Common myeloid progenitor, CD34-positive (primary cell): ENCODE measurements at regions not wholly inside any gene's neighbourhood (a gene's known extent, or its start where the extent isn't known, plus 50 kb on each side); places are given as distances from the start of the nearest gene placed in this dataset.

Source experiments
- CTCF ChIA-PET: fragments of 350-600 bp; sonication (Branson Sonifier 250); formaldehyde crosslinking; loops from one replicate; lab custom pipeline; 2021; ENCODE audit warnings: antibody characterized with exemption; lab: Charles Lee
- POLR2A ChIA-PET: fragments of 350-600 bp; sonication (Branson Sonifier 250); formaldehyde crosslinking; loops from one replicate; lab custom pipeline; 2021; ENCODE audit warnings: antibody characterized with exemption; lab: Charles Lee
- DNase-seq, 3 donors: peaks; one replicate each; pipeline versions ENCODE4 v3.0.0 to v3.0.0-alpha.2; 2013
- H3K27ac ChIP-seq, 2 experiments: 1 replicate in 1 of 2; 2 replicates in 1 of 2; pipeline ENCODE4 v1.7.0; 2013; ENCODE audit warnings: inconsistent platforms in 2 of 2, low read length in 2 of 2, mild to moderate bottlenecking in 2 of 2, low read depth in 1 of 2, moderate library complexity in 1 of 2; ENCODE audit not compliant: severe bottlenecking in 2 of 2, insufficient read depth in 1 of 2, poor library complexity in 1 of 2
- H3K27me3 ChIP-seq, 5 experiments: replicated peaks in 2 of 5; 1 replicate in 3 of 5; 2 replicates in 2 of 5; pipeline versions ENCODE4 v1.6.1 to v1.7.0; 2013; ENCODE audit warnings: low read length in 4 of 5, mild to moderate bottlenecking in 2 of 5, moderate library complexity in 2 of 5, inconsistent platforms in 1 of 5; ENCODE audit not compliant: insufficient read depth in 5 of 5, control insufficient read depth in 4 of 5
- H3K36me3 ChIP-seq, 4 experiments: 1 replicate in 2 of 4; 2 replicates in 2 of 4; pipeline versions ENCODE4 v1.6.1 to v1.7.0; 2013; ENCODE audit warnings: low read length in 3 of 4, control low read depth in 1 of 4, mild to moderate bottlenecking in 1 of 4; ENCODE audit not compliant: control insufficient read depth in 4 of 4, insufficient read depth in 4 of 4
- H3K4me1 ChIP-seq, 4 experiments: 1 replicate in 3 of 4; 2 replicates in 1 of 4; pipeline versions ENCODE4 v1.6.1 to v1.7.1; 2013; ENCODE audit warnings: low read length in 3 of 4, mild to moderate bottlenecking in 3 of 4, control low read depth in 1 of 4, inconsistent platforms in 1 of 4, moderate library complexity in 1 of 4; ENCODE audit not compliant: control insufficient read depth in 4 of 4, insufficient read depth in 4 of 4; ENCODE audit errors: control extremely low read depth in 1 of 4
- H3K4me3 ChIP-seq, 7 experiments: 1 replicate in 4 of 7; 2 replicates in 3 of 7; pipeline versions ENCODE4 v1.5.1 to v1.7.0; 2013; ENCODE audit warnings: mild to moderate bottlenecking in 7 of 7, low read length in 6 of 7, moderate library complexity in 6 of 7, inconsistent platforms in 2 of 7, low read depth in 2 of 7, control low read depth in 1 of 7; ENCODE audit not compliant: insufficient read depth in 4 of 7, control insufficient read depth in 1 of 7; ENCODE audit errors: extremely low read depth in 1 of 7
- H3K9me3 ChIP-seq, 5 experiments: 1 replicate in 4 of 5; 2 replicates in 1 of 5; pipeline versions ENCODE4 v1.6.1 to v1.7.1; 2013; ENCODE audit warnings: low read length in 4 of 5, mild to moderate bottlenecking in 2 of 5, inconsistent platforms in 1 of 5, low read depth in 1 of 5, moderate library complexity in 1 of 5; ENCODE audit not compliant: control insufficient read depth in 4 of 5, insufficient read depth in 2 of 5; ENCODE audit errors: control extremely low read depth in 1 of 5
- WGBS: methylation state at CpG from one replicate; pipeline ENCODE4 v1.1.5; 2013; ENCODE audit not compliant: insufficient coverage; 5-methylcytosine and 5-hydroxymethylcytosine counted together

- Histone ChIP-seq H3K27me3 (peaks cover 0 to 3% (median 0%) of the 10 kb centered on the region in 5 experiments), H3K4me1 (peaks cover 0 to 8% (median 0%) of the 10 kb centered on the region in 4 experiments), H3K9me3 (peaks cover 0 to 5% (median 0%) of the 10 kb centered on the region in 5 experiments), H3K36me3 (no peaks in the 10 kb centered on the region), H3K27ac (no peak overlapping the region), H3K4me3 (no peak overlapping the region)
- no peak for DNase-seq
- POLR2A ChIA-PET: no interaction called here
- 97% methylated on average over 8 of the region's 10 CpGs for WGBS
- CTCF ChIA-PET: interaction anchor here (1.1 kb wide), 1 partner anchor 13 kb away, joined by 5 read pairs; no protein-coding TSS in a partner anchor
These were observed 220.8 kb upstream of the ZNF507 start for GRCh38 chr19:32124585-32124984.

- POLR2A ChIA-PET: no interaction called here
- DNase-seq: no peak
- H3K4me3 ChIP-seq: no peak overlapping the region
- peaks cover 0 to 2% (median 0%) of the 10 kb centered on the region in 5 experiments for H3K27me3 ChIP-seq
- WGBS: 96% methylated on average over 7 of the region's 10 CpGs
- H3K27ac ChIP-seq: no peak overlapping the region
- H3K9me3 ChIP-seq: no peaks in the 10 kb centered on the region
- CTCF ChIA-PET: no interaction called here
- no peaks in the 10 kb centered on the region for H3K36me3 ChIP-seq
- H3K4me1 ChIP-seq: peaks cover 0 to 8% (median 0%) of the 10 kb centered on the region in 4 experiments
These were observed 216.3 kb upstream of the ZNF507 start for GRCh38 chr19:32129141-32129540.

- Histone ChIP-seq H3K36me3 (no peaks in the 10 kb centered on the region), H3K4me3 (no peak overlapping the region), H3K27ac (no peak overlapping the region), H3K4me1 (peaks cover 0 to 8% (median 0%) of the 10 kb centered on the region in 4 experiments), H3K27me3 (peaks cover 0 to 2% (median 0%) of the 10 kb centered on the region in 5 experiments), H3K9me3 (no peaks in the 10 kb centered on the region)
- ChIA-PET CTCF (no interaction called here), POLR2A (no interaction called here)
- no peak for DNase-seq
- WGBS: 94% methylated on average over 3 of the region's 6 CpGs
These were observed 215.1 kb upstream of the ZNF507 start for GRCh38 chr19:32130332-32130731.

- WGBS: 93% methylated on average over 5 of the region's 8 CpGs
- no peaks in the 10 kb centered on the region for H3K36me3 ChIP-seq
- ChIA-PET CTCF (no interaction called here), POLR2A (no interaction called here)
- H3K4me1 ChIP-seq: peaks cover 0 to 4% (median 0%) of the 10 kb centered on the region in 4 experiments
- DNase-seq: no peak
- peaks cover 0 to 2% (median 0%) of the 10 kb centered on the region in 5 experiments for H3K27me3 ChIP-seq
- no peaks in the 10 kb centered on the region for H3K9me3 ChIP-seq
- H3K4me3 ChIP-seq: no peak overlapping the region
- no peak overlapping the region for H3K27ac ChIP-seq
These were observed 214.4 kb upstream of the ZNF507 start for GRCh38 chr19:32131005-32131404.

GRCh38 chr19:32138416-32138815 lies 207.0 kb upstream of the ZNF507 start:
- Histone ChIP-seq H3K36me3 (no peaks in the 10 kb centered on the region), H3K27ac (no peak overlapping the region), H3K4me1 (no peaks in the 10 kb centered on the region), H3K9me3 (no peaks in the 10 kb centered on the region), H3K27me3 (peaks cover 0 to 4% (median 0%) of the 10 kb centered on the region in 5 experiments), H3K4me3 (no peak overlapping the region)
- POLR2A ChIA-PET: no interaction called here
- DNase-seq: peak in 2 of 3 donors; percentile 1 to 6
- WGBS: 76% methylated on average over 4 of the region's 5 CpGs
- CTCF ChIA-PET: interaction anchor here (1.3 kb wide), 1 partner anchor 13 kb away, joined by 5 read pairs; no protein-coding TSS in a partner anchor

GRCh38 chr19:32141840-32142511 lies 203.4 kb upstream of the ZNF507 start:
- Histone ChIP-seq H3K9me3 (peaks cover 0 to 4% (median 2%) of the 10 kb centered on the region in 5 experiments), H3K4me3 (no peak overlapping the region), H3K4me1 (no peaks in the 10 kb centered on the region), H3K27me3 (peaks cover 0 to 4% (median 0%) of the 10 kb centered on the region in 5 experiments), H3K36me3 (no peaks in the 10 kb centered on the region), H3K27ac (no peak overlapping the region)
- no peak for DNase-seq
- 86% methylated on average over 6 of the region's 7 CpGs for WGBS
- ChIA-PET CTCF (no interaction called here), POLR2A (no interaction called here)

GRCh38 chr19:32146664-32147063 lies 198.7 kb upstream of the ZNF507 start:
- no peaks in the 10 kb centered on the region for H3K27me3 ChIP-seq
- CTCF ChIA-PET: no interaction called here
- peaks cover 0 to 20% (median 4%) of the 10 kb centered on the region in 5 experiments for H3K9me3 ChIP-seq
- DNase-seq: no peak
- POLR2A ChIA-PET: no interaction called here
- H3K4me1 ChIP-seq: no peaks in the 10 kb centered on the region
- no peak overlapping the region for H3K4me3 ChIP-seq
- no peaks in the 10 kb centered on the region for H3K36me3 ChIP-seq
- no peak overlapping the region for H3K27ac ChIP-seq
